ENCODE measurements at regions not wholly inside any gene's neighbourhood (a gene's known extent, or its start where the extent isn't known, plus 50 kb on each side); places are given as distances from the start of the nearest gene placed in this dataset.

DNA sequence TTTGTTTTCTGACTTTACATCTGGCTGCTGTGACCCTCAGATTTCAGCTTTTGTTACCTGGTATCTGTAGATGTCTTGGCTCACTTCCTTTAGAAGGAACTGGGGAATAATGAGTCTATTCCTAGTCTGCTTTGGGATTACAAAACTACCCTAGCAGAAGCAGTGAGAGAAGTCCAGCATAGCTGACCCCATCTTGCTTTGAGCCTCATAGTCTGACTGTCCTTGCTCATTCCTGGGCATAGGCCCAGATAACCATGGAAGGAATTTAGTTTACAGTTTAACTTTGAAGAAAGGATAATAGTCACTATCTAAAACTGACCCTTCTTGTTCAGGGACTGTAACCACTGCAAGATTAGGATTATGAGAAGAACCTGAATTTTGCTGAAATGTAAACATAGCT, 163.0 kb upstream of the HNMT start:
- H3K27ac ChIP-seq (ENCODE audit: low read depth, low read length) = no peak overlapping the region
- no peak overlapping the region for H3K9ac ChIP-seq (ENCODE audit: low read length)
- no peak overlapping the region for H3K4me2 ChIP-seq (ENCODE audit: low read depth, low read length, poor library complexity, severe bottlenecking)
- H3K9me3 ChIP-seq (ENCODE audit: insufficient read depth, low read length) = peaks cover 8% of the 10 kb centered on the region; the same call in 1 of the 2 replicates
- H3K27me3 ChIP-seq (ENCODE audit: low read length) = no peaks in the 10 kb centered on the region
- TF ChIP-seq, protein P1, sequence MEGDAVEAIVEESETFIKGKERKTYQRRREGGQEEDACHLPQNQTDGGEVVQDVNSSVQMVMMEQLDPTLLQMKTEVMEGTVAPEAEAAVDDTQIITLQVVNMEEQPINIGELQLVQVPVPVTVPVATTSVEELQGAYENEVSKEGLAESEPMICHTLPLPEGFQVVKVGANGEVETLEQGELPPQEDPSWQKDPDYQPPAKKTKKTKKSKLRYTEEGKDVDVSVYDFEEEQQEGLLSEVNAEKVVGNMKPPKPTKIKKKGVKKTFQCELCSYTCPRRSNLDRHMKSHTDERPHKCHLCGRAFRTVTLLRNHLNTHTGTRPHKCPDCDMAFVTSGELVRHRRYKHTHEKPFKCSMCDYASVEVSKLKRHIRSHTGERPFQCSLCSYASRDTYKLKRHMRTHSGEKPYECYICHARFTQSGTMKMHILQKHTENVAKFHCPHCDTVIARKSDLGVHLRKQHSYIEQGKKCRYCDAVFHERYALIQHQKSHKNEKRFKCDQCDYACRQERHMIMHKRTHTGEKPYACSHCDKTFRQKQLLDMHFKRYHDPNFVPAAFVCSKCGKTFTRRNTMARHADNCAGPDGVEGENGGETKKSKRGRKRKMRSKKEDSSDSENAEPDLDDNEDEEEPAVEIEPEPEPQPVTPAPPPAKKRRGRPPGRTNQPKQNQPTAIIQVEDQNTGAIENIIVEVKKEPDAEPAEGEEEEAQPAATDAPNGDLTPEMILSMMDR (IDR thresholded peaks at IDR 0.05; ENCODE audit: insufficient read depth, low read length, poor library complexity, severe bottlenecking) = no peak
- TF ChIP-seq EZH2phosphoT487 (conservative IDR thresholded peaks at IDR 0.05; ENCODE audit: low read length) = no peak
- H3K79me2 ChIP-seq (ENCODE audit: insufficient read depth, low read length) = no peaks in the 10 kb centered on the region
- no peaks in the 10 kb centered on the region for H3K36me3 ChIP-seq (ENCODE audit: low read length)
- H4K20me1 ChIP-seq (ENCODE audit: low read depth, low read length) = no peaks in the 10 kb centered on the region
- H3K9me2 ChIP-seq (replicated peaks; ENCODE audit: insufficient read depth, low read length) = no peaks in the 10 kb centered on the region
- H2AFZ ChIP-seq (ENCODE audit: low read depth, low read length, severe bottlenecking) = no peak overlapping the region
- no peak overlapping the region for H3K4me3 ChIP-seq (ENCODE audit: insufficient read depth, low read length, poor library complexity, severe bottlenecking)
- no peaks in the 10 kb centered on the region for H3F3A ChIP-seq (ENCODE audit: insufficient read depth)

DNA sequence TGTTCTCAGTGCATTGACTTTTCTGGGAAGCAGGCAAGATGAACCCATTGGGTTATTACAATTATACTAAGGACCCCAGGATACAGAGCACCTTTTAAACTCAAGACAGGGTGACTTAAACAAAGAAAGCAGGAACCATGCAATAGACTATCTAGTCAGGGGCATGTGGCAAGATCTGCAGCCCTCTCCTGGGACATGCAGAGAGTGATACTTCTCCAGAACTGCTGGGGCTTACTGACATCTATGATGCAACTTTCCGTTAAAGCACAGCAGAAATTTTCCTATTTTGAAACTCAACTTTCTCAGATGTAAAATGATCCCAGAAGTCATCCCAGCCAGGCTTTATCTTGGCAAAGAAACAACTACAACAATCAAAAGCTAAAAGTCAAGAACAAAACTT, 162.2 kb upstream of the HNMT start:
- H3F3A ChIP-seq (ENCODE audit: insufficient read depth) = no peaks in the 10 kb centered on the region
- H3K79me2 ChIP-seq (ENCODE audit: insufficient read depth, low read length) = no peaks in the 10 kb centered on the region

DNA sequence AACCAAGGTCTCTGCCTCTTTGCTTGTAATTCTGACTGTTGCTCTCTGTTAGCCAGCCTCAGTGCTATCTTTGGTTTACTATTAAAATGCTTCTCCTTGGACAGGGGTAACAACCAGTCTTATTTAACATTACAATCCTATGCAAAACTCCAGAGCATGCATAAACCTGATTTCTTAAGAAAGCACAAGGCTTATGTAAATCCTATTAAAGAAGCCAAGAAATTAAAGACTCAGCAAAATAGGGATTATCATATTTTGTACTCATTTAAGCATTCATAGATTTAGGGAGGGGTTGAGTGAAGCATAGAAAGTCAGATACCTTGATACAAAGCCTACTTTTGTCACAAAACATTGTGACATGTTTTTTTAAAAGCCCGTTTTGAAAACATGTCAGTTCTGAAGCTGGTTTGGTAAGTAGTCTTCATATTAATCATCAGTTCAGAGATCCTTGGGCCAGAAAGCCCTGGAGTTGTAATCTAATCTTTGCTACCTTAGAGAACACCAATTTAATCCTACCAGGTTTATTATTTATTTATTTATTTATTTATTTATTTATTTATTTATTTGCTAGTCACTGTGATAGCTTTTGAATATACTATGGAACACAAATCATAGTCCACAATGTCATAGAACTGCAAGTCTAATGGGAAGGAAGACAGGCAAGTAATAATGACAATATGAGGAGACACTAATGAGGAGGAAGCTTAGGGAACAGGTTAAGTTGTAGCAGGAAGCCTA, 158.0 kb upstream of the HNMT start:
- H3K4me3 ChIP-seq (ENCODE audit: insufficient read depth, low read length, poor library complexity, severe bottlenecking) = no peak overlapping the region
- no peak overlapping the region for H3K4me2 ChIP-seq (ENCODE audit: low read depth, low read length, poor library complexity, severe bottlenecking)
- H3K27me3 ChIP-seq (ENCODE audit: low read length) = no peaks in the 10 kb centered on the region
- H3F3A ChIP-seq (ENCODE audit: insufficient read depth) = no peaks in the 10 kb centered on the region
- no peak overlapping the region for H3K9ac ChIP-seq (ENCODE audit: low read length)
- no peaks in the 10 kb centered on the region for H3K79me2 ChIP-seq (ENCODE audit: insufficient read depth, low read length)
- no peak overlapping the region for H2AFZ ChIP-seq (ENCODE audit: low read depth, low read length, severe bottlenecking)
- TF ChIP-seq, protein P1 (IDR thresholded peaks at IDR 0.05; ENCODE audit: insufficient read depth, low read length, poor library complexity, severe bottlenecking) = no peak
- TF ChIP-seq EZH2phosphoT487 (conservative IDR thresholded peaks at IDR 0.05; ENCODE audit: low read length) = no peak
- H3K36me3 ChIP-seq (ENCODE audit: low read length) = no peaks in the 10 kb centered on the region
- H3K9me2 ChIP-seq (replicated peaks; ENCODE audit: insufficient read depth, low read length) = no peaks in the 10 kb centered on the region
- H3K27ac ChIP-seq (ENCODE audit: low read depth, low read length) = no peak overlapping the region
- H3K9me3 ChIP-seq (ENCODE audit: insufficient read depth, low read length) = peaks cover 8% of the 10 kb centered on the region; the same call in 1 of the 2 replicates
- H4K20me1 ChIP-seq (ENCODE audit: low read depth, low read length) = no peaks in the 10 kb centered on the region

More for the DNA sequence above, 162.2 kb upstream of the HNMT start:
- no peak overlapping the region for H3K4me2 ChIP-seq (ENCODE audit: low read depth, low read length, poor library complexity, severe bottlenecking)
- no peak overlapping the region for H3K27ac ChIP-seq (ENCODE audit: low read depth, low read length)
- no peaks in the 10 kb centered on the region for H4K20me1 ChIP-seq (ENCODE audit: low read depth, low read length)
- peaks cover 8% of the 10 kb centered on the region; the same call in 1 of the 2 replicates for H3K9me3 ChIP-seq (ENCODE audit: insufficient read depth, low read length)
- no peak overlapping the region for H2AFZ ChIP-seq (ENCODE audit: low read depth, low read length, severe bottlenecking)
- no peaks in the 10 kb centered on the region for H3K36me3 ChIP-seq (ENCODE audit: low read length)
- H3K4me3 ChIP-seq (ENCODE audit: insufficient read depth, low read length, poor library complexity, severe bottlenecking) = no peak overlapping the region
- H3K9me2 ChIP-seq (replicated peaks; ENCODE audit: insufficient read depth, low read length) = no peaks in the 10 kb centered on the region
- no peaks in the 10 kb centered on the region for H3K27me3 ChIP-seq (ENCODE audit: low read length)
- no peak overlapping the region for H3K9ac ChIP-seq (ENCODE audit: low read length)
- TF ChIP-seq, protein P1 (IDR thresholded peaks at IDR 0.05; ENCODE audit: insufficient read depth, low read length, poor library complexity, severe bottlenecking) = no peak
- no peak for TF ChIP-seq EZH2phosphoT487 (conservative IDR thresholded peaks at IDR 0.05; ENCODE audit: low read length)
